SU-DHL-6 (cell line): ENCODE measurements at regions not wholly inside any gene's neighbourhood (a gene's known extent, or its start where the extent isn't known, plus 50 kb on each side); places are given as distances from the start of the nearest gene placed in this dataset.

ENCODE experiments used
- H2AFZ ChIP-seq: fragments of 200-600 bp; sonication (generic); 2 replicates; pipeline ENCODE4 v1.6.1; 2014; ENCODE audit warnings: low read depth, mild to moderate bottlenecking, moderate library complexity, mixed read lengths, antibody characterized with exemption, low read length; ENCODE audit not compliant: severe bottlenecking
- H3F3A ChIP-seq: fragments of 200-600 bp; shearing (Covaris generic); 2 replicates; pipeline ENCODE4 v1.6.0; 2016; ENCODE audit warnings: antibody characterized with exemption, mild to moderate bottlenecking; ENCODE audit not compliant: insufficient read depth
- H3K27ac ChIP-seq: fragments of 200-600 bp; sonication (generic); 2 replicates; pipeline ENCODE4 v1.5.1; 2016; ENCODE audit warnings: low read depth, mild to moderate bottlenecking, low read length, moderate library complexity, mixed read lengths
- H3K27me3 ChIP-seq: fragments of 200-600 bp; sonication (generic), shearing (Covaris generic); 2 replicates; pipeline ENCODE4 v1.6.0; 2014; ENCODE audit warnings: mild to moderate bottlenecking, low read length
- H3K36me3 ChIP-seq: fragments of 200-600 bp; sonication (generic); 2 replicates; pipeline ENCODE4 v1.6.1; 2014; ENCODE audit warnings: mild to moderate bottlenecking, low read length, mixed read lengths
- H3K4me2 ChIP-seq: fragments of 300-600, 200-600 bp; shearing (Covaris generic), sonication (generic); 2 replicates; pipeline ENCODE4 v1.6.0; 2014; ENCODE audit warnings: low read length, low read depth, mild to moderate bottlenecking; ENCODE audit not compliant: poor library complexity, severe bottlenecking
- H3K4me3 ChIP-seq: fragments of 200-600 bp; sonication (generic); 2 replicates; pipeline ENCODE4 v1.5.1; 2014; ENCODE audit warnings: antibody characterized with exemption, low read length, mild to moderate bottlenecking, mixed read lengths; ENCODE audit not compliant: insufficient read depth, poor library complexity, severe bottlenecking
- H3K79me2 ChIP-seq: fragments of 200-600 bp; sonication (generic); 2 replicates; pipeline ENCODE4 v1.6.1; 2014; ENCODE audit warnings: mild to moderate bottlenecking, low read length, moderate library complexity; ENCODE audit not compliant: insufficient read depth
- H3K9ac ChIP-seq: fragments of 200-600 bp; sonication (generic); 2 replicates; pipeline ENCODE4 v1.7.0; 2014; ENCODE audit warnings: mild to moderate bottlenecking, low read length
- H3K9me2 ChIP-seq: fragments of 200-600 bp; sonication (generic); replicated peaks from 2 replicates; pipeline ENCODE4 v1.6.1; 2014; ENCODE audit warnings: low read length; ENCODE audit not compliant: insufficient read depth
- H3K9me3 ChIP-seq: fragments of 200-600 bp; sonication (generic); 2 replicates; pipeline ENCODE4 v1.6.1; 2014; ENCODE audit warnings: low read length, mixed read lengths; ENCODE audit not compliant: insufficient read depth
- H4K20me1 ChIP-seq: fragments of 200-600 bp; sonication (generic); 2 replicates; pipeline ENCODE4 v1.6.1; 2014; ENCODE audit warnings: low read depth, mild to moderate bottlenecking, antibody characterized with exemption, low read length, moderate library complexity, mixed read lengths
- EZH2phosphoT487 ChIP-seq: fragments of 200-600 bp; sonication (generic), shearing (Covaris generic); conservative IDR thresholded peaks from 2 replicates; pipeline ENCODE4 v1.6.1; 2018; ENCODE audit warnings: mild to moderate bottlenecking, antibody characterized with exemption, low read length, moderate library complexity, mixed read lengths
- TF ChIP-seq, protein P1 (sequence below): fragments of 200-600 bp; sonication (generic); IDR thresholded peaks from one replicate; pipeline ENCODE4 v1.5.1; 2017; ENCODE audit warnings: antibody characterized with exemption, mild to moderate bottlenecking, low read length, moderate library complexity; ENCODE audit not compliant: insufficient read depth, poor library complexity, severe bottlenecking

DNA sequence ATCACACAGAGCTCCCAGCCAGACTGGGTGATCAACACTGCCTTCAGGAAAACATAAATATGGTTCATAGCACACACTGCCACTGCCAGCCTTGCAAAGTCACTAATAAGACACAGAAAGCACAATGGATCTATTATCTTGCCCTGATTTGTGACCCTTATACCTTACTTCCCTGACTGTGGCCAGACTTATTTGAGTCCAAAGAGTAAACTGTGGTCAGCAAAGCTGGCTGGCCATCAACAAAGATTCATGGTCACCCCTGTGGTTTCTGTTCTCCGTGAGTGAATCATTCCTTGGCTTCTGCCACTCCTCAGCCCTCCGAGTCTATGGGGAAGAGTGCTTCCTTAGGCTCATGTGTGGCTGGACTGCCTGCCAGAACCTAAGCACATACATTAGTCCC lies 437.7 kb downstream of the RAP2B start:
- no peaks in the 10 kb centered on the region for H3K27me3 ChIP-seq
- H3K79me2 ChIP-seq: no peaks in the 10 kb centered on the region
- no peak overlapping the region for H3K27ac ChIP-seq
- H3K4me3 ChIP-seq: no peak overlapping the region
- H3K9me3 ChIP-seq: no peaks in the 10 kb centered on the region
- no peaks in the 10 kb centered on the region for H3K9me2 ChIP-seq
- H3K36me3 ChIP-seq: peaks cover 6% of the 10 kb centered on the region; the same call in 1 of the 2 replicates
- no peak overlapping the region for H3K9ac ChIP-seq
- H3F3A ChIP-seq: no peaks in the 10 kb centered on the region
- no peak overlapping the region for H3K4me2 ChIP-seq
- no peaks in the 10 kb centered on the region for H4K20me1 ChIP-seq
- TF ChIP-seq, protein P1, sequence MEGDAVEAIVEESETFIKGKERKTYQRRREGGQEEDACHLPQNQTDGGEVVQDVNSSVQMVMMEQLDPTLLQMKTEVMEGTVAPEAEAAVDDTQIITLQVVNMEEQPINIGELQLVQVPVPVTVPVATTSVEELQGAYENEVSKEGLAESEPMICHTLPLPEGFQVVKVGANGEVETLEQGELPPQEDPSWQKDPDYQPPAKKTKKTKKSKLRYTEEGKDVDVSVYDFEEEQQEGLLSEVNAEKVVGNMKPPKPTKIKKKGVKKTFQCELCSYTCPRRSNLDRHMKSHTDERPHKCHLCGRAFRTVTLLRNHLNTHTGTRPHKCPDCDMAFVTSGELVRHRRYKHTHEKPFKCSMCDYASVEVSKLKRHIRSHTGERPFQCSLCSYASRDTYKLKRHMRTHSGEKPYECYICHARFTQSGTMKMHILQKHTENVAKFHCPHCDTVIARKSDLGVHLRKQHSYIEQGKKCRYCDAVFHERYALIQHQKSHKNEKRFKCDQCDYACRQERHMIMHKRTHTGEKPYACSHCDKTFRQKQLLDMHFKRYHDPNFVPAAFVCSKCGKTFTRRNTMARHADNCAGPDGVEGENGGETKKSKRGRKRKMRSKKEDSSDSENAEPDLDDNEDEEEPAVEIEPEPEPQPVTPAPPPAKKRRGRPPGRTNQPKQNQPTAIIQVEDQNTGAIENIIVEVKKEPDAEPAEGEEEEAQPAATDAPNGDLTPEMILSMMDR: no peak
- TF ChIP-seq EZH2phosphoT487: no peak
- H2AFZ ChIP-seq: no peak overlapping the region

DNA sequence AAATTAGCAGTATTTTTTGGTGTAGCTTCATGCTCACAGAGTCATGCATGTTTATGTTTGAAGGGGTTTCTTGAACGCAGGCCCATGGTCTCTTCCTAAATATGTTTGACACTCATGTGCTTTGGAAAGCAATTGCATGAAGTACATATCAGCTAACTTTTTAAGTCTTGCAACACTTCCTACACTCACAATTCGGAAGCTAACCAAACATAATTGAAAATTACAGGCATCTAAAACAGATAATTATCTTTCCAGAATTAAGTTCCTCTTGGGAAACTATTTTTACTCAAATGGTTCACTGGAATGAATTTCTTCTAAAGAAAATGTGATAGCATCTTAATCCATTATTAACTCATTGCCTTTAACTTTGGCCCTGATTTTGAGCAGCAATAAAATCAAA lies 438.9 kb downstream of the RAP2B start:
- H3K79me2 ChIP-seq: no peaks in the 10 kb centered on the region
- no peaks in the 10 kb centered on the region for H3K9me3 ChIP-seq
- H4K20me1 ChIP-seq: no peaks in the 10 kb centered on the region
- TF ChIP-seq, protein P1: no peak
- no peak for TF ChIP-seq EZH2phosphoT487
- no peaks in the 10 kb centered on the region for H3K9me2 ChIP-seq
- no peaks in the 10 kb centered on the region for H3F3A ChIP-seq
- no peak overlapping the region for H3K4me2 ChIP-seq
- H3K9ac ChIP-seq: no peak overlapping the region
- H3K4me3 ChIP-seq: no peak overlapping the region
- H3K27ac ChIP-seq: no peak overlapping the region
- peaks cover 6% of the 10 kb centered on the region; the same call in 1 of the 2 replicates for H3K36me3 ChIP-seq
- H2AFZ ChIP-seq: no peak overlapping the region
- no peaks in the 10 kb centered on the region for H3K27me3 ChIP-seq

GRCh38 chr3:153601374-153601853 lies 439.4 kb downstream of the RAP2B start:
- Histone ChIP-seq H2AFZ (no peak overlapping the region), H4K20me1 (no peaks in the 10 kb centered on the region), H3K9me3 (no peaks in the 10 kb centered on the region), H3K9ac (no peak overlapping the region), H3K9me2 (no peaks in the 10 kb centered on the region), H3K79me2 (no peaks in the 10 kb centered on the region), H3K27me3 (no peaks in the 10 kb centered on the region), H3F3A (no peaks in the 10 kb centered on the region), H3K27ac (no peak overlapping the region), H3K4me3 (no peak overlapping the region), H3K4me2 (no peak overlapping the region), H3K36me3 (peaks cover 3% of the 10 kb centered on the region; the same call in 1 of the 2 replicates)
- TF ChIP-seq, protein P1: no peak
- no peak for TF ChIP-seq EZH2phosphoT487
